Nephron progenitor cell (in vitro differentiated cells): ENCODE measurements at regions not wholly inside any gene's neighbourhood (a gene's known extent, or its start where the extent isn't known, plus 50 kb on each side); places are given as distances from the start of the nearest gene placed in this dataset.
A peak's percentile ranks its signal among the peaks of the same experiment; 100 is the strongest.

Source experiments
- DNase-seq: peaks from one replicate; pipeline ENCODE4 v3.0.0; 2021
- H3K27ac Mint-ChIP-seq: 2 replicates; pipeline ENCODE4 v1.8.0; 2021; ENCODE audit warnings: mild to moderate bottlenecking, moderate library complexity, mixed read lengths
- H3K27me3 Mint-ChIP-seq: 2 replicates; pipeline ENCODE4 v1.8.0; 2021; ENCODE audit warnings: mild to moderate bottlenecking, low read depth, mixed read lengths; ENCODE audit not compliant: poor library complexity
- H3K36me3 Mint-ChIP-seq: 2 replicates; pipeline ENCODE4 v1.8.0; 2021; ENCODE audit warnings: low read depth, mixed read lengths
- H3K4me1 Mint-ChIP-seq: 2 replicates; pipeline ENCODE4 v1.8.0; 2021; ENCODE audit warnings: mixed read lengths
- H3K4me3 Mint-ChIP-seq: 2 replicates; pipeline ENCODE4 v1.8.0; 2021; ENCODE audit warnings: mild to moderate bottlenecking, moderate library complexity, mixed read lengths
- H3K9me3 Mint-ChIP-seq: 2 replicates; pipeline ENCODE4 v1.8.0; 2021; ENCODE audit warnings: mild to moderate bottlenecking, moderate library complexity, mixed read lengths
- CTCF ChIP-seq: fragments of 200-600 bp; sonication (generic); IDR thresholded peaks from 2 replicates; pipeline ENCODE4 v1.5.0; 2021; ENCODE audit warnings: antibody characterized with exemption

- Mint-ChIP-seq H3K4me3 (no peak overlapping the region), H3K9me3 (no peaks in the 10 kb centered on the region), H3K4me1 (peaks cover 8% of the 10 kb centered on the region), H3K27me3 (peaks cover 7% of the 10 kb centered on the region), H3K36me3 (no peaks in the 10 kb centered on the region), H3K27ac (no peak overlapping the region)
- DNase-seq = peak; percentile 24
- peak; percentile 20 for TF ChIP-seq CTCF
Measured at GRCh38 chr7:41892356-41893100, 189.6 kb upstream of the INHBA start.

GRCh38 chr7:41891950-41892349 lies 189.1 kb upstream of the INHBA start:
- Mint-ChIP-seq H3K27me3 (peaks cover 7% of the 10 kb centered on the region), H3K4me1 (peaks cover 14% of the 10 kb centered on the region), H3K27ac (no peak overlapping the region)

GRCh38 chr7:41890631-41891274 lies 187.9 kb upstream of the INHBA start:
- Mint-ChIP-seq H3K9me3 (no peaks in the 10 kb centered on the region), H3K27me3 (peaks cover 7% of the 10 kb centered on the region), H3K4me1 (peaks cover 23% of the 10 kb centered on the region), H3K36me3 (no peaks in the 10 kb centered on the region), H3K4me3 (no peak overlapping the region), H3K27ac (peak overlapping the region; percentile 5)
- TF ChIP-seq CTCF = no peak
- no peak for DNase-seq

More at GRCh38 chr7:41891950-41892349, 189.1 kb upstream of the INHBA start:
- Mint-ChIP-seq H3K4me3 (no peak overlapping the region), H3K36me3 (no peaks in the 10 kb centered on the region), H3K9me3 (no peaks in the 10 kb centered on the region)
- no peak for TF ChIP-seq CTCF
- no peak for DNase-seq

- peaks cover 23% of the 10 kb centered on the region for H3K4me1 Mint-ChIP-seq
- H3K27ac Mint-ChIP-seq = no peak overlapping the region
- H3K36me3 Mint-ChIP-seq = no peaks in the 10 kb centered on the region
- DNase-seq = no peak
- H3K4me3 Mint-ChIP-seq = no peak overlapping the region
- peaks cover 7% of the 10 kb centered on the region for H3K27me3 Mint-ChIP-seq
- no peak for TF ChIP-seq CTCF
- H3K9me3 Mint-ChIP-seq = no peaks in the 10 kb centered on the region
Measured at GRCh38 chr7:41889472-41889871, 186.6 kb upstream of the INHBA start.

- TF ChIP-seq CTCF = no peak
- Mint-ChIP-seq H3K36me3 (no peaks in the 10 kb centered on the region), H3K9me3 (no peaks in the 10 kb centered on the region), H3K4me1 (peaks cover 23% of the 10 kb centered on the region), H3K27me3 (peaks cover 7% of the 10 kb centered on the region), H3K27ac (no peak overlapping the region), H3K4me3 (no peak overlapping the region)
- no peak for DNase-seq
Measured at GRCh38 chr7:41889040-41889439, 186.2 kb upstream of the INHBA start.
